Astrocyte (in vitro differentiated cells and primary cell): ENCODE measurements at regions not wholly inside any gene's neighbourhood (a gene's known extent, or its start where the extent isn't known, plus 50 kb on each side); places are given as distances from the start of the nearest gene placed in this dataset.

Experiments
- DNase-seq: peaks from one replicate; pipeline ENCODE4 v3.0.0-alpha.2; 2010; ENCODE audit warnings: low read depth
- FAIRE-seq: peaks from 2 replicates; lab custom pipeline; 2011; peaks lifted over from hg19 to GRCh38; lab: Jason Lieb, UNC
- H2AFZ ChIP-seq: 2 replicates; pipeline ENCODE4 v1.6.0; 2012; ENCODE audit warnings: low read depth, low read length, inconsistent platforms
- H3K27ac ChIP-seq: 2 replicates; pipeline ENCODE4 v1.5.1; 2011; ENCODE audit warnings: low read depth, low read length, inconsistent platforms
- H3K27me3 ChIP-seq: 2 replicates; pipeline ENCODE4 v1.6.0; 2011; ENCODE audit warnings: low read length, inconsistent platforms; ENCODE audit not compliant: insufficient read depth
- H3K36me3 ChIP-seq: 2 replicates; pipeline ENCODE4 v1.5.1; 2011; ENCODE audit warnings: low read length, inconsistent platforms; ENCODE audit not compliant: insufficient read depth
- H3K4me1 ChIP-seq: 2 replicates; pipeline ENCODE4 v1.5.1; 2011; ENCODE audit warnings: low read length, inconsistent platforms; ENCODE audit not compliant: insufficient read depth
- H3K4me2 ChIP-seq: 2 replicates; pipeline ENCODE4 v1.6.0; 2012; ENCODE audit warnings: low read length, inconsistent platforms
- H3K4me3 ChIP-seq: 2 replicates; pipeline ENCODE4 v1.5.1; 2011; ENCODE audit warnings: low read depth, mild to moderate bottlenecking, low read length, inconsistent platforms; ENCODE audit not compliant: insufficient read depth
- H3K79me2 ChIP-seq: 2 replicates; pipeline ENCODE4 v1.6.0; 2012; ENCODE audit warnings: mild to moderate bottlenecking, low read length, inconsistent platforms; ENCODE audit not compliant: insufficient read depth
- H3K9ac ChIP-seq: 2 replicates; pipeline ENCODE4 v1.6.0; 2012; ENCODE audit warnings: mild to moderate bottlenecking, low read length, inconsistent platforms
- H3K9me3 ChIP-seq: 2 replicates; pipeline ENCODE4 v1.5.1; 2012; ENCODE audit warnings: low read depth, mild to moderate bottlenecking, low read length, inconsistent platforms; ENCODE audit not compliant: insufficient read depth
- H4K20me1 ChIP-seq: 2 replicates; pipeline ENCODE4 v1.6.0; 2012; ENCODE audit warnings: low read length, inconsistent platforms; ENCODE audit not compliant: insufficient read depth
- H3K27ac Mint-ChIP-seq: one replicate; pipeline ENCODE4 v1.8.0; 2021; ENCODE audit warnings: mild to moderate bottlenecking, mixed read lengths; ENCODE audit not compliant: unreplicated experiment
- H3K27me3 Mint-ChIP-seq: one replicate; pipeline ENCODE4 v1.8.0; 2021; ENCODE audit warnings: low read depth, mixed read lengths; ENCODE audit not compliant: unreplicated experiment
- H3K36me3 Mint-ChIP-seq: one replicate; pipeline ENCODE4 v1.8.0; 2021; ENCODE audit warnings: low read depth, mixed read lengths; ENCODE audit not compliant: unreplicated experiment
- H3K4me1 Mint-ChIP-seq: one replicate; pipeline ENCODE4 v1.8.0; 2021; ENCODE audit warnings: low read depth, mixed read lengths; ENCODE audit not compliant: unreplicated experiment
- H3K4me3 Mint-ChIP-seq: one replicate; pipeline ENCODE4 v1.8.0; 2021; ENCODE audit warnings: mild to moderate bottlenecking, moderate library complexity, mixed read lengths; ENCODE audit not compliant: unreplicated experiment
- H3K9me3 Mint-ChIP-seq: one replicate; pipeline ENCODE4 v1.8.0; 2021; ENCODE audit warnings: mild to moderate bottlenecking, mixed read lengths; ENCODE audit not compliant: unreplicated experiment
- EZH2 ChIP-seq: IDR thresholded peaks from 2 replicates; pipeline ENCODE4 v1.6.1; 2012; ENCODE audit warnings: mild to moderate bottlenecking, low read length, inconsistent platforms; ENCODE audit not compliant: insufficient read depth
- TF ChIP-seq, protein P1 (sequence below): IDR thresholded peaks from 2 replicates; pipeline ENCODE4 v1.5.1; 2011; ENCODE audit warnings: low read depth, mild to moderate bottlenecking, inconsistent platforms, low read length, moderate library complexity; ENCODE audit not compliant: insufficient read depth

DNA sequence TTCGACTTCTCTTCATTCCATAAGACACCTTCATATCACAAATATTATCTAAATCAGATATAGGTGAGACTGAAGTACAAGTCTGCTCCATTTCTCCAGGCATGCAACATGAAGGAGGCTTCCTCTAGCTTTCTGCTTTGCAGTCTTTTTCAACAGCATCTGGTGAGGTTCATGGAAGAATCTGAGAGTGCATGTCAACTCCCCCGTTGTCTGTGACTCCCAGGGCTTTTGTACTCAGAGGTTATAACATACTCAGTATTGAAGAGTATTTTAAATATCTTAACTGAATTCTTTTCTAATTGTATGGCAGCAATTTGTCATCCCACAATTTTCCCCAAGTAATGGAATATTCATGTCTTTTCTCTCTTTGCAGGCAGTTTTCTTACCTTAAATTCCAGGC, 448.7 kb downstream of the CDH8 start:
- H3K4me1 Mint-ChIP-seq: peaks cover 3% of the 10 kb centered on the region
- H3K9me3 Mint-ChIP-seq: no peaks in the 10 kb centered on the region
- Histone ChIP-seq H2AFZ (no peak overlapping the region), H3K27me3 (no peaks in the 10 kb centered on the region), H4K20me1 (no peaks in the 10 kb centered on the region), H3K9ac (no peak overlapping the region), H3K4me1 (no peaks in the 10 kb centered on the region), H3K36me3 (no peaks in the 10 kb centered on the region), H3K27ac (no peak overlapping the region), H3K79me2 (no peaks in the 10 kb centered on the region), H3K9me3 (no peaks in the 10 kb centered on the region), H3K4me2 (no peak overlapping the region), H3K4me3 (no peak overlapping the region)
- H3K27me3 Mint-ChIP-seq: no peaks in the 10 kb centered on the region
- DNase-seq (no peak), FAIRE-seq (no peak)
- H3K27ac Mint-ChIP-seq: no peak overlapping the region
- TF ChIP-seq, protein P1, sequence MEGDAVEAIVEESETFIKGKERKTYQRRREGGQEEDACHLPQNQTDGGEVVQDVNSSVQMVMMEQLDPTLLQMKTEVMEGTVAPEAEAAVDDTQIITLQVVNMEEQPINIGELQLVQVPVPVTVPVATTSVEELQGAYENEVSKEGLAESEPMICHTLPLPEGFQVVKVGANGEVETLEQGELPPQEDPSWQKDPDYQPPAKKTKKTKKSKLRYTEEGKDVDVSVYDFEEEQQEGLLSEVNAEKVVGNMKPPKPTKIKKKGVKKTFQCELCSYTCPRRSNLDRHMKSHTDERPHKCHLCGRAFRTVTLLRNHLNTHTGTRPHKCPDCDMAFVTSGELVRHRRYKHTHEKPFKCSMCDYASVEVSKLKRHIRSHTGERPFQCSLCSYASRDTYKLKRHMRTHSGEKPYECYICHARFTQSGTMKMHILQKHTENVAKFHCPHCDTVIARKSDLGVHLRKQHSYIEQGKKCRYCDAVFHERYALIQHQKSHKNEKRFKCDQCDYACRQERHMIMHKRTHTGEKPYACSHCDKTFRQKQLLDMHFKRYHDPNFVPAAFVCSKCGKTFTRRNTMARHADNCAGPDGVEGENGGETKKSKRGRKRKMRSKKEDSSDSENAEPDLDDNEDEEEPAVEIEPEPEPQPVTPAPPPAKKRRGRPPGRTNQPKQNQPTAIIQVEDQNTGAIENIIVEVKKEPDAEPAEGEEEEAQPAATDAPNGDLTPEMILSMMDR: no peak
- TF ChIP-seq EZH2: no peak
- no peaks in the 10 kb centered on the region for H3K36me3 Mint-ChIP-seq
- H3K4me3 Mint-ChIP-seq: no peak overlapping the region

DNA sequence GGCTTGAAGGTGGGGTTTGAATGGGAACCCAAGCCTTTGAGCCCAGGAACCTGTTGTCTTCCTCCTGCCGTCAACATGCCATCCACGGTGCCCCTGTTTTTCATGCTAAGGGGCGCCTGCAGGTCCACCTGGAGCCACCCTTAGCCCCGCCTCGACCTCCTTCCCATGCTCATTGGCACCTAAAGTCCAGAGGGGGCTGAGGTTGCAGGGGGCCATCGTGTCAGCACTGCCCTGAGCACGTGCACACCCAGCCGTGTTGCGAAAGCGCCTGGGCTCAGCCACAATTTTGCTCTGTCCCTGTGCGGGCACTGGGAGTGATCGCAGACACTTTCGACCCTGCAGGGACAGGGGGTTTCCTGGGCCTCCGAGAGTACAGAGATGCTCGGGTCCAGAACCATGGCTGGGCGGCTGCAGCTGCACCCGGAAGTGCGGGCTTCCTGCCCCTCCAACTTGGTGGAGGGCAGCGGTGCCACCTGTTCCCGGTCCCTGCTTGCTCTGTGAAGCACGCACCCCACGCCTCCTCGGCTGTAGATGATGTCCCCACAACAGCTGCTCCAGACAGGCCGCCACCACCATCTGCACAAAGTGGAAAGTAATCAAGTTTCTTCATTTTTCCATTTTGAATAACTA, 454.7 kb downstream of the CDH8 start:
- TF ChIP-seq EZH2: no peak
- TF ChIP-seq, protein P1: no peak
- Histone ChIP-seq H2AFZ (no peak overlapping the region), H3K27ac (no peak overlapping the region), H3K4me3 (no peak overlapping the region), H3K4me2 (no peak overlapping the region), H3K4me1 (no peaks in the 10 kb centered on the region), H4K20me1 (no peaks in the 10 kb centered on the region), H3K79me2 (no peaks in the 10 kb centered on the region), H3K27me3 (no peaks in the 10 kb centered on the region), H3K9me3 (peaks cover 2% of the 10 kb centered on the region), H3K9ac (no peak overlapping the region), H3K36me3 (no peaks in the 10 kb centered on the region)
- Mint-ChIP-seq H3K9me3 (no peaks in the 10 kb centered on the region), H3K36me3 (no peaks in the 10 kb centered on the region), H3K4me3 (no peak overlapping the region), H3K27me3 (no peaks in the 10 kb centered on the region), H3K4me1 (peaks cover 3% of the 10 kb centered on the region), H3K27ac (no peak overlapping the region)
- DNase-seq: no peak
- FAIRE-seq: no peak

DNA sequence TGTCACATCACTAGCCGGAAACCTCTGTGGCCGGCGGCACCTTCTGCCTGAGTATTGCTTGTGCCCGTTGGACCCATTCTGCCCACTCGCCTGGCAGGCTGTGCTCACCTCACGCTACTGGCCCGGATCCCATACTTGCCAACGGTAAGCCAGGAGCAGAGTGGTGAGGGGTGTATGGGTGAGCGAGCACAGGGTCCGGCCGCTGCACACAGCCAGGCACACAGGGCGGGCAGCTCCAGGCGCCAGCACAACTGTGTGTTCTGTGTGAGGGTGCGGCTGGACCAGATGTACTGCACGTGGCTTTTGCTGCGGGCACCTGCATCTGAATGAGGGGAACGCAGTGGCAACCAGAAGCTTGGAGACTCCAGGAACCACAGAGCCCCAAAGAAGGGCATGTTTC, 455.7 kb downstream of the CDH8 start:
- Histone ChIP-seq H3K36me3 (no peaks in the 10 kb centered on the region), H3K4me2 (no peak overlapping the region), H4K20me1 (no peaks in the 10 kb centered on the region), H3K27me3 (no peaks in the 10 kb centered on the region), H3K9me3 (peaks cover 5% of the 10 kb centered on the region), H3K4me1 (no peaks in the 10 kb centered on the region), H3K27ac (no peak overlapping the region), H2AFZ (no peak overlapping the region), H3K9ac (no peak overlapping the region), H3K4me3 (no peak overlapping the region), H3K79me2 (no peaks in the 10 kb centered on the region)
- TF ChIP-seq, protein P1: no peak
- no peak for TF ChIP-seq EZH2
- FAIRE-seq (no peak), DNase-seq (no peak)
- Mint-ChIP-seq H3K27me3 (no peaks in the 10 kb centered on the region), H3K4me1 (peaks cover 3% of the 10 kb centered on the region), H3K36me3 (no peaks in the 10 kb centered on the region), H3K27ac (no peak overlapping the region), H3K9me3 (no peaks in the 10 kb centered on the region), H3K4me3 (no peak overlapping the region)
